H1 (cell line): ENCODE measurements at regions not wholly inside any gene's neighbourhood (a gene's known extent, or its start where the extent isn't known, plus 50 kb on each side); places are given as distances from the start of the nearest gene placed in this dataset.

Source experiments
- CTCF ChIA-PET: fragments of 300-600 bp; sonication (Branson Sonifier 250); formaldehyde crosslinking; loops from one replicate; lab custom pipeline; 2021; ENCODE audit not compliant: partially characterized antibody; lab: Charles Lee
- POLR2A ChIA-PET: fragments of 300-600 bp; sonication (Branson Sonifier 250); formaldehyde crosslinking; loops from one replicate; lab custom pipeline; 2021; ENCODE audit warnings: inconsistent platforms; ENCODE audit not compliant: partially characterized antibody; lab: Charles Lee
- DNase-seq, 2 experiments: peaks; one replicate each; pipeline versions ENCODE4 v3.0.0 to v3.0.0-alpha.2; 2010 to 2022; ENCODE audit warnings: low spot score in 2 of 2, low read depth in 1 of 2, mixed read lengths in 1 of 2
- FAIRE-seq: peaks from 2 replicates; lab custom pipeline; 2011; peaks lifted over from hg19 to GRCh38; lab: Jason Lieb, UNC
- H2AFZ ChIP-seq: 2 replicates; pipeline ENCODE4 v1.8.1; 2012; ENCODE audit warnings: low read length, inconsistent platforms
- H2AK5ac ChIP-seq: 2 replicates; pipeline ENCODE4 v1.6.1; 2013; ENCODE audit warnings: low read depth, low read length
- H2BK120ac ChIP-seq: replicated peaks from 2 replicates; pipeline ENCODE3; 2013; ENCODE audit warnings: low read depth, low read length, inconsistent platforms
- H2BK12ac ChIP-seq: 2 replicates; pipeline ENCODE4 v1.6.1; 2013; ENCODE audit warnings: low read depth, low read length
- H2BK15ac ChIP-seq: 2 replicates; pipeline ENCODE4 v1.6.1; 2013; ENCODE audit warnings: low read length
- H2BK20ac ChIP-seq: 2 replicates; pipeline ENCODE4 v1.6.1; 2013; ENCODE audit warnings: low read length
- H2BK5ac ChIP-seq: 2 replicates; pipeline ENCODE4 v1.6.1; 2013; ENCODE audit warnings: low read depth, low read length
- H3K14ac ChIP-seq: 2 replicates; pipeline ENCODE4 v1.6.1; 2013; ENCODE audit warnings: inconsistent platforms; ENCODE audit not compliant: insufficient read length
- H3K18ac ChIP-seq: 2 replicates; pipeline ENCODE4 v1.6.1; 2013; ENCODE audit warnings: low read length; ENCODE audit errors: extremely low read depth
- H3K23ac ChIP-seq: 2 replicates; pipeline ENCODE4 v1.6.1; 2013; ENCODE audit warnings: inconsistent platforms; ENCODE audit not compliant: insufficient read length
- H3K23me2 ChIP-seq: 2 replicates; pipeline ENCODE4 v1.6.1; 2013; ENCODE audit warnings: low read depth, low read length
- H3K27ac ChIP-seq: 2 replicates; pipeline ENCODE4 v1.6.1; 2011; ENCODE audit warnings: low read depth, low read length, inconsistent platforms
- H3K27me3 ChIP-seq, 4 experiments: replicated peaks in 1 of 4; 1 replicate in 1 of 4; 2 replicates in 3 of 4; pipeline versions ENCODE4 v1.6.1 to v1.8.1; 2011 to 2013; ENCODE audit warnings: low read length in 3 of 4, mild to moderate bottlenecking in 3 of 4, inconsistent platforms in 2 of 4, mixed read lengths in 2 of 4, moderate library complexity in 1 of 4; ENCODE audit not compliant: control insufficient read depth in 3 of 4, insufficient read depth in 3 of 4; ENCODE audit errors: extremely low read depth in 1 of 4
- H3K36me3 ChIP-seq, 4 experiments: 2 replicates each; pipeline versions ENCODE4 v1.6.1 to v1.8.1; 2011 to 2013; ENCODE audit warnings: mild to moderate bottlenecking in 4 of 4, low read length in 3 of 4, moderate library complexity in 2 of 4, control low read depth in 1 of 4, inconsistent platforms in 1 of 4; ENCODE audit not compliant: insufficient read depth in 4 of 4, control insufficient read depth in 2 of 4
- H3K4ac ChIP-seq: replicated peaks from 2 replicates; pipeline ENCODE3; 2013; ENCODE audit warnings: low read length, low read depth, mixed read lengths, inconsistent platforms; ENCODE audit not compliant: insufficient read length
- H3K4me1 ChIP-seq, 4 experiments: replicated peaks in 1 of 4; 1 replicate in 1 of 4; 2 replicates in 3 of 4; pipeline versions ENCODE4 v1.6.1 to v1.8.1; 2011 to 2013; ENCODE audit warnings: low read length in 3 of 4, inconsistent platforms in 2 of 4, mixed read lengths in 1 of 4; ENCODE audit not compliant: insufficient read depth in 4 of 4, control insufficient read depth in 3 of 4
- H3K4me2 ChIP-seq, 2 experiments: 2 replicates each; pipeline versions ENCODE4 v1.6.1 to v1.8.1; 2011 to 2013; ENCODE audit warnings: low read depth in 2 of 2, low read length in 2 of 2, control low read depth in 1 of 2, inconsistent platforms in 1 of 2, mild to moderate bottlenecking in 1 of 2; ENCODE audit not compliant: insufficient read depth in 1 of 2
- H3K4me3 ChIP-seq, 4 experiments: fragments of 200-600, 300-600 bp in 1 of 4; sonication (generic), shearing (Covaris generic), sonication (Bioruptor Twin) in 1 of 4; 2 replicates each; pipeline versions ENCODE4 v1.5.1 to v1.8.1; 2011 to 2016; ENCODE audit warnings: low read length in 4 of 4, low read depth in 3 of 4, control low read depth in 2 of 4, inconsistent platforms in 2 of 4, mild to moderate bottlenecking in 2 of 4, mixed read lengths in 1 of 4, moderate library complexity in 1 of 4; ENCODE audit not compliant: insufficient read depth in 2 of 4; ENCODE audit errors: extremely low read depth in 1 of 4
- H3K56ac ChIP-seq: replicated peaks from 2 replicates; pipeline ENCODE3; 2013; ENCODE audit warnings: low read depth, mild to moderate bottlenecking, mixed read lengths, low read length, inconsistent platforms; ENCODE audit not compliant: insufficient read length
- H3K79me1 ChIP-seq: 2 replicates; pipeline ENCODE4 v1.6.1; 2013; ENCODE audit warnings: low read depth, low read length, control low read depth
- H3K79me2 ChIP-seq, 2 experiments: 2 replicates each; pipeline versions ENCODE4 v1.6.1 to v1.8.1; 2012 to 2013; ENCODE audit warnings: low read length in 2 of 2, mild to moderate bottlenecking in 2 of 2, inconsistent platforms in 1 of 2; ENCODE audit not compliant: insufficient read depth in 2 of 2, control insufficient read depth in 1 of 2
- H3K9ac ChIP-seq, 4 experiments: replicated peaks in 1 of 4; 1 replicate in 1 of 4; 2 replicates in 3 of 4; pipeline versions ENCODE4 v1.6.1 to v1.8.1; 2011 to 2013; ENCODE audit warnings: low read depth in 3 of 4, low read length in 3 of 4, control low read depth in 2 of 4, mild to moderate bottlenecking in 2 of 4, moderate library complexity in 2 of 4, inconsistent platforms in 1 of 4; ENCODE audit errors: extremely low read depth in 1 of 4
- H3K9me3 ChIP-seq, 2 experiments: 2 replicates each; pipeline versions ENCODE4 v1.6.1 to v1.8.1; 2012 to 2013; ENCODE audit warnings: mild to moderate bottlenecking in 2 of 2, moderate library complexity in 2 of 2, control low read depth in 1 of 2, inconsistent platforms in 1 of 2, low read depth in 1 of 2, low read length in 1 of 2, mixed read lengths in 1 of 2; ENCODE audit not compliant: insufficient read depth in 2 of 2
- H4K20me1 ChIP-seq, 2 experiments: replicated peaks in 1 of 2; 2 replicates each; pipeline versions ENCODE3 to v1.8.1; 2011 to 2013; ENCODE audit warnings: inconsistent platforms in 2 of 2, low read length in 2 of 2, mild to moderate bottlenecking in 1 of 2; ENCODE audit not compliant: insufficient read depth in 2 of 2, control insufficient read depth in 1 of 2
- H4K5ac ChIP-seq: 2 replicates; pipeline ENCODE4 v1.6.1; 2013; ENCODE audit warnings: low read length, low read depth, mixed read lengths, inconsistent platforms; ENCODE audit not compliant: insufficient read length
- H4K8ac ChIP-seq: 2 replicates; pipeline ENCODE4 v1.8.0; 2013; ENCODE audit warnings: mild to moderate bottlenecking, moderate library complexity, low read length, inconsistent platforms; ENCODE audit not compliant: insufficient read depth; ENCODE audit errors: extremely low read depth
- H4K91ac ChIP-seq: replicated peaks from 2 replicates; pipeline ENCODE3; 2013; ENCODE audit warnings: low read length, mixed read lengths, inconsistent platforms; ENCODE audit not compliant: insufficient read length
- ASH2L ChIP-seq: fragments of 200-600, 300-600 bp; sonication (generic); IDR thresholded peaks from one replicate; pipeline ENCODE4 v1.7.1; 2017; ENCODE audit warnings: low read length
- ATF2 ChIP-seq: IDR thresholded peaks from 2 replicates; pipeline ENCODE4 v1.6.1; 2012; ENCODE audit warnings: low read length, inconsistent platforms
- CBX5 ChIP-seq: fragments of 300-800, 300-1000 bp; sonication (generic); IDR thresholded peaks from 2 replicates; pipeline ENCODE4 v1.7.1; 2016; ENCODE audit warnings: antibody characterized with exemption, low read length, low read depth
- CREB1 ChIP-seq: IDR thresholded peaks from 2 replicates; pipeline ENCODE4 v1.6.1; 2012; ENCODE audit warnings: inconsistent platforms
- EP300 ChIP-seq, 2 experiments: IDR thresholded peaks; 1 replicate in 1 of 2; 2 replicates in 1 of 2; pipeline ENCODE4 v1.6.1; 2011 to 2012; ENCODE audit warnings: low read depth in 2 of 2, low read length in 2 of 2, mild to moderate bottlenecking in 2 of 2, borderline replicate concordance in 1 of 2, inconsistent platforms in 1 of 2, moderate library complexity in 1 of 2
- EZH2 ChIP-seq: fragments of 200-600 bp; sonication (generic); IDR thresholded peaks from 2 replicates; pipeline ENCODE4 v1.7.1; 2012; ENCODE audit warnings: low read depth, mild to moderate bottlenecking, moderate library complexity, low read length, inconsistent platforms; ENCODE audit not compliant: severe bottlenecking
- KDM1A ChIP-seq: fragments of 200-600, 300-600 bp; sonication (generic); IDR thresholded peaks from 2 replicates; pipeline ENCODE4 v1.7.1; 2016; ENCODE audit warnings: mild to moderate bottlenecking, low read length, borderline replicate concordance
- KDM5A ChIP-seq: fragments of 200-600 bp; IDR thresholded peaks from 2 replicates; pipeline ENCODE4 v1.7.1; 2012; ENCODE audit warnings: mild to moderate bottlenecking, low read length, inconsistent platforms, mixed read lengths
- MAX ChIP-seq: IDR thresholded peaks from 2 replicates; pipeline ENCODE4 v1.6.1; 2012; ENCODE audit warnings: inconsistent platforms
- RXRA ChIP-seq: IDR thresholded peaks from 2 replicates; pipeline ENCODE4 v1.6.1; 2011; ENCODE audit warnings: low read depth, mild to moderate bottlenecking, low read length, moderate library complexity; ENCODE audit not compliant: insufficient read depth
- SIX5 ChIP-seq: IDR thresholded peaks from 2 replicates; pipeline ENCODE4 v1.6.1; 2011; ENCODE audit warnings: mild to moderate bottlenecking, low read depth, low read length
- TBP ChIP-seq: IDR thresholded peaks from 2 replicates; pipeline ENCODE4 v1.6.1; 2011; ENCODE audit warnings: low read depth, low read length, improper control_type of control experiment
- ZNF274 ChIP-seq: IDR thresholded peaks from 2 replicates; pipeline ENCODE4 v1.7.0; 2012; ENCODE audit warnings: low read length, borderline replicate concordance; ENCODE audit errors: extremely low read depth
- WGBS, 2 experiments: shearing (Covaris generic) in 1 of 2; methylation state at CpG; one replicate each; pipeline versions ENCODE4 v1.1.6 to v1.1.7; 2013 to 2015; ENCODE audit warnings: low lambda C conversion rate in 2 of 2, mixed read lengths in 2 of 2, inconsistent platforms in 1 of 2, low coverage in 1 of 2, missing lambda C conversion rate in 1 of 2; ENCODE audit not compliant: insufficient replicate concordance in 2 of 2, insufficient coverage in 1 of 2, insufficient read length in 1 of 2; ENCODE audit errors: extremely low coverage in 1 of 2, missing lambda C conversion rate in 1 of 2; 5-methylcytosine and 5-hydroxymethylcytosine counted together

DNA sequence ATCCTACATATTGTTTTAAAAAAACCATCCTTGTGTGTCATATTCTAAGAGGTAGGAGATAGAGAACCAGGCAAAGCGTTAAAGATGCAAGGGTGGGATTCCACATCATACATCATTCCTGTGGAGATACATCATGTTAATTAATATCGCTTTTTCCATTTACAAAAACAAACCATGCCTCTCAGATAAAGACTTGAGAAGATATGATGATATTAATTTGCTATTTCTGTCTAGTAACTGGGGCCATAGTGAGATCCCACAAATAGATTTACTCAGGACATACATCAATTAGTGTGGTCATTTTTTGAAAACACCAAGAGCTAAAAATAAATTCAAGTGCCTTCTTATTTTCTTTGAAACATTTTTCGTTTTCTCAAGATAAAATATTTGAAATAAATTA lies 165.4 kb upstream of the TARS1 start:
- no peak overlapping the region for H3K9ac ChIP-seq
- no peak overlapping the region for H3K4ac ChIP-seq
- no peaks in the 10 kb centered on the region for H3K23me2 ChIP-seq
- DNase-seq (no peak), FAIRE-seq (no peak)
- H2AFZ ChIP-seq, result no peak overlapping the region
- H3K23ac ChIP-seq, result no peak overlapping the region
- no peak overlapping the region for H3K4me3 ChIP-seq
- H2BK20ac ChIP-seq, result no peak overlapping the region
- WGBS, 2 experiments, result 84% methylated on average over 3 of the region's 3 CpGs; no CpG with 5 or more reads in 1 of the 2 experiments
- no peak overlapping the region for H2BK120ac ChIP-seq
- H3K79me1 ChIP-seq, result no peaks in the 10 kb centered on the region
- H3K9me3 ChIP-seq, result no peaks in the 10 kb centered on the region
- no peaks in the 10 kb centered on the region for H3K79me2 ChIP-seq
- no peaks in the 10 kb centered on the region for H4K20me1 ChIP-seq
- no peak overlapping the region for H2BK15ac ChIP-seq
- no peaks in the 10 kb centered on the region for H3K27me3 ChIP-seq
- POLR2A ChIA-PET, result no interaction called here
- H3K4me2 ChIP-seq, result no peak overlapping the region
- no peak overlapping the region for H3K27ac ChIP-seq
- H3K14ac ChIP-seq, result no peak overlapping the region
- H3K36me3 ChIP-seq, result no peaks in the 10 kb centered on the region
- H4K91ac ChIP-seq, result no peak overlapping the region
- H3K56ac ChIP-seq, result no peak overlapping the region
- H4K5ac ChIP-seq, result no peak overlapping the region
- H3K18ac ChIP-seq, result no peak overlapping the region
- H2BK12ac ChIP-seq, result no peak overlapping the region
- H2BK5ac ChIP-seq, result no peak overlapping the region
- H3K4me1 ChIP-seq, result no peaks in the 10 kb centered on the region
- no peak overlapping the region for H2AK5ac ChIP-seq
- no peak overlapping the region for H4K8ac ChIP-seq
- CTCF ChIA-PET, result no interaction called here
- TF ChIP-seq KDM1A (no peak), CBX5 (no peak), ATF2 (no peak), RXRA (no peak), KDM5A (no peak), MAX (no peak), CREB1 (no peak), EP300 (IDR thresholded peaks at IDR 0.05; ENCODE audit: borderline replicate concordance in 1 of 2, low read depth in 2 of 2, low read length in 2 of 2) (no peak), ASH2L (no peak), EZH2 (no peak), SIX5 (no peak), TBP (no peak), ZNF274 (no peak)
